ENCODE measurements at regions not wholly inside any gene's neighbourhood (a gene's known extent, or its start where the extent isn't known, plus 50 kb on each side); places are given as distances from the start of the nearest gene placed in this dataset.
"Not testable (repeated sequence)": the region's sequence is repeated elsewhere in the genome, so short reads cannot be mapped to it uniquely, and the experiment has no call there.

- DNase-seq (ENCODE audit: low read depth): no peak
- no peak overlapping the region for H3K4me3 ChIP-seq (ENCODE audit: low read length)
- no peak for TF ChIP-seq CTCF (conservative IDR thresholded peaks at IDR 0.05; ENCODE audit: low read depth, low read length)
These were observed 166.4 kb downstream of the C16orf95 start for GRCh38 chr16:87150681-87151280.

- no peak for TF ChIP-seq CTCF (conservative IDR thresholded peaks at IDR 0.05; ENCODE audit: low read depth, low read length)
- no peak for DNase-seq (ENCODE audit: low read depth)
These were observed 164.9 kb downstream of the C16orf95 start for GRCh38 chr16:87152221-87152755.

GRCh38 chr16:87153326-87153725, 163.9 kb downstream of the C16orf95 start:
- H3K4me3 ChIP-seq (ENCODE audit: low read length): no peak overlapping the region
- DNase-seq (ENCODE audit: low read depth): no peak
- no peak for TF ChIP-seq CTCF (conservative IDR thresholded peaks at IDR 0.05; ENCODE audit: low read depth, low read length)

More at GRCh38 chr16:87152221-87152755, 164.9 kb downstream of the C16orf95 start:
- no peak overlapping the region for H3K4me3 ChIP-seq (ENCODE audit: low read length)

- H3K4me3 ChIP-seq (ENCODE audit: low read length); DNase-seq (ENCODE audit: low read depth): not testable (repeated sequence)
These were observed 161.9 kb downstream of the C16orf95 start for GRCh38 chr16:87155315-87155714.

GRCh38 chr16:87156195-87156594, 161.0 kb downstream of the C16orf95 start:
- DNase-seq (ENCODE audit: low read depth): no peak
- no peak for TF ChIP-seq CTCF (conservative IDR thresholded peaks at IDR 0.05; ENCODE audit: low read depth, low read length)

GRCh38 chr16:87160234-87160636, 157.0 kb downstream of the C16orf95 start:
- H3K4me3 ChIP-seq (ENCODE audit: low read length): no peak overlapping the region
- no peak for TF ChIP-seq CTCF (conservative IDR thresholded peaks at IDR 0.05; ENCODE audit: low read depth, low read length)
- DNase-seq (ENCODE audit: low read depth): no peak

More at GRCh38 chr16:87156195-87156594, 161.0 kb downstream of the C16orf95 start:
- H3K4me3 ChIP-seq (ENCODE audit: low read length): no peak overlapping the region

GRCh38 chr16:87160701-87161337, 156.4 kb downstream of the C16orf95 start:
- no peak overlapping the region for H3K4me3 ChIP-seq (ENCODE audit: low read length)
- no peak for TF ChIP-seq CTCF (conservative IDR thresholded peaks at IDR 0.05; ENCODE audit: low read depth, low read length)
- no peak for DNase-seq (ENCODE audit: low read depth)

GRCh38 chr16:87161410-87161809, 155.8 kb downstream of the C16orf95 start:
- not testable (repeated sequence) for H3K4me3 ChIP-seq (ENCODE audit: low read length); DNase-seq (ENCODE audit: low read depth)
